ENCODE measurements at regions not wholly inside any gene's neighbourhood (a gene's known extent, or its start where the extent isn't known, plus 50 kb on each side); places are given as distances from the start of the nearest gene placed in this dataset.
"Not testable (repeated sequence)": the region's sequence is repeated elsewhere in the genome, so short reads cannot be mapped to it uniquely, and the experiment has no call there.

- DNase-seq (ENCODE audit: low read depth in 2 of 3, low spot score in 2 of 3) = no peak
These were observed 791.2 kb downstream of the FLRT2 start for GRCh38 chr14:86321151-86321550.

GRCh38 chr14:86312154-86312665 is 782.3 kb downstream of the FLRT2 start:
- DNase-seq (ENCODE audit: low read depth in 2 of 3, low spot score in 2 of 3) = not testable (repeated sequence)

GRCh38 chr14:86311151-86311550 is 781.2 kb downstream of the FLRT2 start:
- DNase-seq (ENCODE audit: low read depth in 2 of 3, low spot score in 2 of 3) = no peak

GRCh38 chr14:86310611-86311010 is 780.7 kb downstream of the FLRT2 start:
- no peak for DNase-seq (ENCODE audit: low read depth in 2 of 3, low spot score in 2 of 3)

- DNase-seq (ENCODE audit: low read depth in 2 of 3, low spot score in 2 of 3) = no peak
These were observed 780.2 kb downstream of the FLRT2 start for GRCh38 chr14:86310148-86310547.

GRCh38 chr14:86305058-86305457 is 775.1 kb downstream of the FLRT2 start:
- DNase-seq (ENCODE audit: low read depth in 2 of 3, low spot score in 2 of 3) = no peak

GRCh38 chr14:86299994-86300393 is 770.0 kb downstream of the FLRT2 start:
- no peak for DNase-seq (ENCODE audit: low read depth in 2 of 3, low spot score in 2 of 3)

- DNase-seq (ENCODE audit: low read depth in 2 of 3, low spot score in 2 of 3) = no peak
These were observed 766.2 kb downstream of the FLRT2 start for GRCh38 chr14:86296173-86296572.

GRCh38 chr14:86288336-86288735 is 758.4 kb downstream of the FLRT2 start:
- no peak for DNase-seq (ENCODE audit: low read depth in 2 of 3, low spot score in 2 of 3)

GRCh38 chr14:86279405-86279804 is 749.5 kb downstream of the FLRT2 start:
- DNase-seq (ENCODE audit: low read depth in 2 of 3, low spot score in 2 of 3) = no peak

- DNase-seq (ENCODE audit: low read depth in 2 of 3, low spot score in 2 of 3) = no peak
These were observed 728.0 kb downstream of the FLRT2 start for GRCh38 chr14:86257973-86258372.

GRCh38 chr14:86243158-86243557 is 713.2 kb downstream of the FLRT2 start:
- no peak for DNase-seq (ENCODE audit: low read depth in 2 of 3, low spot score in 2 of 3)

- DNase-seq (ENCODE audit: low read depth in 2 of 3, low spot score in 2 of 3) = no peak
These were observed 707.8 kb downstream of the FLRT2 start for GRCh38 chr14:86237733-86238132.

- no peak for DNase-seq (ENCODE audit: low read depth in 2 of 3, low spot score in 2 of 3)
These were observed 691.8 kb downstream of the FLRT2 start for GRCh38 chr14:86221755-86222154.

GRCh38 chr14:86221000-86221399 is 691.1 kb downstream of the FLRT2 start:
- DNase-seq (ENCODE audit: low read depth in 2 of 3, low spot score in 2 of 3) = no peak

GRCh38 chr14:86217523-86217922 is 687.6 kb downstream of the FLRT2 start:
- DNase-seq (ENCODE audit: low read depth in 2 of 3, low spot score in 2 of 3) = no peak

- DNase-seq (ENCODE audit: low read depth in 2 of 3, low spot score in 2 of 3) = no peak
These were observed 673.9 kb downstream of the FLRT2 start for GRCh38 chr14:86203843-86204242.

GRCh38 chr14:86196471-86196870 is 666.5 kb downstream of the FLRT2 start:
- DNase-seq (ENCODE audit: low read depth in 2 of 3, low spot score in 2 of 3) = no peak

GRCh38 chr14:86193756-86194155 is 663.8 kb downstream of the FLRT2 start:
- DNase-seq (ENCODE audit: low read depth in 2 of 3, low spot score in 2 of 3) = no peak

GRCh38 chr14:86179980-86180379 is 650.0 kb downstream of the FLRT2 start:
- no peak for DNase-seq (ENCODE audit: low read depth in 2 of 3, low spot score in 2 of 3)

GRCh38 chr14:86168371-86168770 is 638.4 kb downstream of the FLRT2 start:
- no peak for DNase-seq (ENCODE audit: low read depth in 2 of 3, low spot score in 2 of 3)

- no peak for DNase-seq (ENCODE audit: low read depth in 2 of 3, low spot score in 2 of 3)
These were observed 636.6 kb downstream of the FLRT2 start for GRCh38 chr14:86166541-86166940.

- no peak for DNase-seq (ENCODE audit: low read depth in 2 of 3, low spot score in 2 of 3)
These were observed 623.5 kb downstream of the FLRT2 start for GRCh38 chr14:86153480-86153879.

- no peak for DNase-seq (ENCODE audit: low read depth in 2 of 3, low spot score in 2 of 3)
These were observed 613.3 kb downstream of the FLRT2 start for GRCh38 chr14:86143248-86143647.

Measured in activated CD8-positive, alpha-beta memory T cell treated with anti-CD3 and anti-CD28 coated beads for 48 hours (primary cell).